Large intestine (tissue), 3 donors: ENCODE measurements at regions not wholly inside any gene's neighbourhood (a gene's known extent, or its start where the extent isn't known, plus 50 kb on each side); places are given as distances from the start of the nearest gene placed in this dataset.

Source experiments
- DNase-seq, 2 donors: peaks; one replicate each; pipeline versions ENCODE4 v3.0.0 to v3.0.0-alpha.2; 2013
- H3K27ac ChIP-seq: one replicate; pipeline ENCODE4 v1.5.1; 2013; ENCODE audit warnings: low read length
- H3K27me3 ChIP-seq: 2 replicates; pipeline ENCODE4 v1.6.1; 2013; ENCODE audit warnings: low read length; ENCODE audit not compliant: control insufficient read depth, insufficient read depth
- H3K36me3 ChIP-seq: 2 replicates; pipeline ENCODE4 v1.6.1; 2013; ENCODE audit warnings: low read length; ENCODE audit not compliant: control insufficient read depth, insufficient read depth
- H3K4me1 ChIP-seq: one replicate; pipeline ENCODE4 v1.6.1; 2013; ENCODE audit warnings: low read length; ENCODE audit not compliant: control insufficient read depth, insufficient read depth
- H3K4me3 ChIP-seq: one replicate; pipeline ENCODE4 v1.5.1; 2013; ENCODE audit warnings: low read length
- H3K9me3 ChIP-seq: one replicate; pipeline ENCODE4 v1.6.1; 2013; ENCODE audit warnings: mild to moderate bottlenecking, low read depth, low read length, moderate library complexity; ENCODE audit not compliant: control insufficient read depth
- WGBS: methylation state at CpG from one replicate; pipeline ENCODE4 v1.1.5; 2013; ENCODE audit warnings: low lambda C conversion rate; ENCODE audit not compliant: insufficient coverage; 5-methylcytosine and 5-hydroxymethylcytosine counted together

GRCh38 chr9:91098203-91098850 lies 263.4 kb downstream of the AUH start:
- Histone ChIP-seq H3K9me3 (peaks cover 3% of the 10 kb centered on the region), H3K36me3 (no peaks in the 10 kb centered on the region), H3K4me1 (peaks cover 11% of the 10 kb centered on the region), H3K27me3 (no peaks in the 10 kb centered on the region), H3K4me3 (no peak overlapping the region), H3K27ac (no peak overlapping the region)
- no peak for DNase-seq
- WGBS, result no CpG with 5 or more reads among the region's 10 CpGs

- H3K27ac ChIP-seq, result no peak overlapping the region
Observed at GRCh38 chr9:91099436-91099835, 262.3 kb downstream of the AUH start.

GRCh38 chr9:91100878-91101450 lies 260.8 kb downstream of the AUH start:
- Histone ChIP-seq H3K9me3 (no peaks in the 10 kb centered on the region), H3K36me3 (no peaks in the 10 kb centered on the region), H3K4me1 (peaks cover 11% of the 10 kb centered on the region), H3K4me3 (no peak overlapping the region), H3K27me3 (no peaks in the 10 kb centered on the region), H3K27ac (no peak overlapping the region)
- DNase-seq, result peak in 1 of 2 donors; percentile 46
- 80% methylated on average over 2 of the region's 6 CpGs for WGBS

More at GRCh38 chr9:91099436-91099835, 262.3 kb downstream of the AUH start:
- no peak overlapping the region for H3K4me3 ChIP-seq
- WGBS, result no CpG with 5 or more reads among the region's 4 CpGs
- no peaks in the 10 kb centered on the region for H3K27me3 ChIP-seq
- peaks cover 11% of the 10 kb centered on the region for H3K4me1 ChIP-seq
- H3K9me3 ChIP-seq, result no peaks in the 10 kb centered on the region
- no peak for DNase-seq
- H3K36me3 ChIP-seq, result no peaks in the 10 kb centered on the region

GRCh38 chr9:91101611-91102168 lies 260.0 kb downstream of the AUH start:
- no peaks in the 10 kb centered on the region for H3K36me3 ChIP-seq
- no peaks in the 10 kb centered on the region for H3K27me3 ChIP-seq
- H3K4me3 ChIP-seq, result no peak overlapping the region
- H3K9me3 ChIP-seq, result no peaks in the 10 kb centered on the region
- H3K4me1 ChIP-seq, result peaks cover 11% of the 10 kb centered on the region
- no peak overlapping the region for H3K27ac ChIP-seq
- no CpG with 5 or more reads among the region's 7 CpGs for WGBS
- no peak for DNase-seq

GRCh38 chr9:91102269-91102668 lies 259.4 kb downstream of the AUH start:
- H3K27me3 ChIP-seq, result no peaks in the 10 kb centered on the region
- no peak for DNase-seq
- no peak overlapping the region for H3K4me3 ChIP-seq
- H3K4me1 ChIP-seq, result peaks cover 11% of the 10 kb centered on the region
- no peaks in the 10 kb centered on the region for H3K9me3 ChIP-seq
- no peaks in the 10 kb centered on the region for H3K36me3 ChIP-seq
- no peak overlapping the region for H3K27ac ChIP-seq

GRCh38 chr9:91103931-91104330 lies 257.8 kb downstream of the AUH start:
- Histone ChIP-seq H3K27me3 (no peaks in the 10 kb centered on the region), H3K27ac (no peak overlapping the region), H3K4me3 (no peak overlapping the region), H3K4me1 (peaks cover 11% of the 10 kb centered on the region), H3K9me3 (no peaks in the 10 kb centered on the region), H3K36me3 (no peaks in the 10 kb centered on the region)
- DNase-seq, result no peak
- WGBS, result no CpG with 5 or more reads among the region's 1 CpG

- Histone ChIP-seq H3K27me3 (no peaks in the 10 kb centered on the region), H3K4me3 (no peak overlapping the region), H3K4me1 (no peaks in the 10 kb centered on the region), H3K27ac (no peak overlapping the region), H3K36me3 (no peaks in the 10 kb centered on the region), H3K9me3 (no peaks in the 10 kb centered on the region)
- DNase-seq, result no peak
- 100% methylated on average over 2 of the region's 9 CpGs for WGBS
Observed at GRCh38 chr9:91106415-91107081, 255.2 kb downstream of the AUH start.

- Histone ChIP-seq H3K4me3 (no peak overlapping the region), H3K9me3 (peaks cover under 1% of the 10 kb centered on the region), H3K36me3 (no peaks in the 10 kb centered on the region), H3K27ac (no peak overlapping the region), H3K27me3 (no peaks in the 10 kb centered on the region), H3K4me1 (no peaks in the 10 kb centered on the region)
- DNase-seq, result no peak
Observed at GRCh38 chr9:91111226-91111625, 250.5 kb downstream of the AUH start.

- H3K27ac ChIP-seq, result no peak overlapping the region
- WGBS, result no CpG with 5 or more reads among the region's 6 CpGs
Observed at GRCh38 chr9:91111876-91112275, 249.8 kb downstream of the AUH start.

GRCh38 chr9:91113016-91113415 lies 248.7 kb downstream of the AUH start:
- Histone ChIP-seq H3K36me3 (no peaks in the 10 kb centered on the region), H3K27ac (no peak overlapping the region), H3K4me1 (peaks cover 3% of the 10 kb centered on the region), H3K27me3 (no peaks in the 10 kb centered on the region), H3K9me3 (peaks cover 14% of the 10 kb centered on the region), H3K4me3 (no peak overlapping the region)
- no CpG with 5 or more reads among the region's 2 CpGs for WGBS
- DNase-seq, result no peak

More at GRCh38 chr9:91111876-91112275, 249.8 kb downstream of the AUH start:
- H3K27me3 ChIP-seq, result no peaks in the 10 kb centered on the region
- peaks cover 7% of the 10 kb centered on the region for H3K9me3 ChIP-seq
- H3K36me3 ChIP-seq, result no peaks in the 10 kb centered on the region
- H3K4me3 ChIP-seq, result no peak overlapping the region
- H3K4me1 ChIP-seq, result no peaks in the 10 kb centered on the region
- no peak for DNase-seq
